ENCODE measurements at regions not wholly inside any gene's neighbourhood (a gene's known extent, or its start where the extent isn't known, plus 50 kb on each side); places are given as distances from the start of the nearest gene placed in this dataset.

- H3K9me2 ChIP-seq (ENCODE audit: insufficient read depth, low read length): no peaks in the 10 kb centered on the region
- intact Hi-C loops (cut with micrococcal nuclease; ENCODE audit: unreplicated experiment): no loop called here
- no peaks in the 10 kb centered on the region for H3K9me3 ChIP-seq (ENCODE audit: low read length)
- peak overlapping the region; percentile 17; the same call in 1 of the 2 replicates for H3K4me2 ChIP-seq (ENCODE audit: low read length)
- H3K36me3 ChIP-seq (ENCODE audit: insufficient read depth, low read length): no peaks in the 10 kb centered on the region
- H3K27ac ChIP-seq (ENCODE audit: low read depth, low read length, poor library complexity, severe bottlenecking): no peak overlapping the region
- TF ChIP-seq EZH2phosphoT487 (IDR thresholded peaks at IDR 0.05; ENCODE audit: borderline replicate concordance, low read depth, low read length) (no peak), CTCF (conservative IDR thresholded peaks at IDR 0.05; ENCODE audit: low read length) (no peak)
- DNase-seq (ENCODE audit: low spot score): peak; percentile 18
- POLR2A ChIA-PET: interaction anchor here (1.4 to 2.6 kb wide), 2 partner anchors 11 to 801 kb away, joined by 3 to 11 read pairs; no protein-coding TSS in a partner anchor
- peaks cover 16% of the 10 kb centered on the region for H3K4me1 ChIP-seq (ENCODE audit: insufficient read depth, low read length, poor library complexity, severe bottlenecking)
- BruUV-seq (replicated peaks): no TSS peak
- CTCF ChIA-PET (ENCODE audit: unreplicated experiment): no interaction called here
- no peak overlapping the region for H3K4me3 ChIP-seq (ENCODE audit: low read depth, low read length, poor library complexity, severe bottlenecking)
- H3K79me2 ChIP-seq (ENCODE audit: insufficient read depth, low read depth, low read length): no peaks in the 10 kb centered on the region
- H4K20me1 ChIP-seq (ENCODE audit: insufficient read depth, low read length): no peaks in the 10 kb centered on the region
- peak overlapping the region; percentile 17; the same call in 1 of the 2 replicates for H2AFZ ChIP-seq (ENCODE audit: low read length)
Observed at GRCh38 chr1:193473932-193474331, 287.5 kb upstream of the B3GALT2 start.

DNA sequence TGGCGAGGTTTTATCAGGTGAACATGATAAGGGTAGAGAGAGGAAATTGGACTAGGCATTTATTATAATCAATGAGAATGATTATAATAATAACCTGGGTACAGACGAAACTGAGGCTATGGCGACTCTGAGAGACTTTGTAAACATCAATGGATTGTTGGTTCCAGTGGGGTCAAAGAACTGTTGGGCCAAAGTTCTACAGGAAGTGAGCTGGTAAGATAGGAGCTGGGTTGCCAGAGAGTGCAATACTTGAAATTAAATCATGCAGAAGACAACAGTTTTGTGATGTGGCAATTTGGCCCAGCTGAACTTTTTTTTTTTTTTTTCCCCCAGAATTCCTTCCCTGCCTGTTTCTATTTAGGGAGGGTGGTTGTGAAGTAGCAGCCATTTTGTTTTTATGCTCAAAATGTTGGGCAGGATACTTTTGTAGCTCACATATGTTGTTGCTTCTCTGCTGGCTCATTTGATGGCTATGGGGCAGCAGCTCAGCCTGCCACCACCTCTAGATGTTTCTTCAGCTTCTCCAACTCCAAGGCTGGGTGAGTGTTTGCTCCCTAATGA lies 286.5 kb upstream of the B3GALT2 start:
- Histone ChIP-seq H3K9me2 (ENCODE audit: insufficient read depth, low read length) (no peaks in the 10 kb centered on the region), H4K20me1 (ENCODE audit: insufficient read depth, low read length) (no peaks in the 10 kb centered on the region), H2AFZ (ENCODE audit: low read length) (no peak overlapping the region), H3K36me3 (ENCODE audit: insufficient read depth, low read length) (no peaks in the 10 kb centered on the region), H3K4me3 (ENCODE audit: low read depth, low read length, poor library complexity, severe bottlenecking) (no peak overlapping the region), H3K27ac (ENCODE audit: low read depth, low read length, poor library complexity, severe bottlenecking) (no peak overlapping the region), H3K9me3 (ENCODE audit: low read length) (no peaks in the 10 kb centered on the region), H3K4me2 (ENCODE audit: low read length) (no peak overlapping the region), H3K79me2 (ENCODE audit: insufficient read depth, low read depth, low read length) (no peaks in the 10 kb centered on the region), H3K4me1 (ENCODE audit: insufficient read depth, low read length, poor library complexity, severe bottlenecking) (peaks cover 13% of the 10 kb centered on the region)
- BruUV-seq (replicated peaks): no TSS peak
- no peak for TF ChIP-seq CTCF (conservative IDR thresholded peaks at IDR 0.05; ENCODE audit: low read length)
- TF ChIP-seq EZH2phosphoT487 (IDR thresholded peaks at IDR 0.05; ENCODE audit: borderline replicate concordance, low read depth, low read length): no peak
- DNase-seq (ENCODE audit: low spot score): no peak
- POLR2A ChIA-PET: interaction anchor here (0.6 to 2.6 kb wide), 5 partner anchors 10 to 226 kb away, joined by 3 to 11 read pairs (median 4); no protein-coding TSS in a partner anchor
- CTCF ChIA-PET (ENCODE audit: unreplicated experiment): no interaction called here
- intact Hi-C loops (cut with micrococcal nuclease; ENCODE audit: unreplicated experiment): no loop called here

DNA sequence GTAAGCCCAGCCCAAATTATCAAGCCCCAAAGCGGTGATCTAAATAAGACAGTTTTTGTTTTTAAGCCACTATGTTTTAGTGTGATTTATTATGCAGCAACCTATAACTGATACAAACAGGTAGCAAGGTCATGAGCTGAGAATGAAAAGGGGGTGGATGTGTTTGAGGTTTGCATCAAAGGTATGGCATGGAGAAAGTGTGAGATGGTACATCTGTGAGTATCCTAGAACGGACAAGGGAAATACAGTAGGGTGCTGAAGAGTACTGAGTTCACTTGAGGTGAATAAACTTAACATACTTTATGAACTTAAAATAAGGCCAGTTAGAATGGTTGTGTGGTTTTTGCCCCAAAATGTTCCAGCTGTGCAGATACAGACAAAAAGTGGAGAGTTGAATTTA lies 286.0 kb upstream of the B3GALT2 start:
- Histone ChIP-seq H3K79me2 (ENCODE audit: insufficient read depth, low read depth, low read length) (no peaks in the 10 kb centered on the region), H3K4me2 (ENCODE audit: low read length) (no peak overlapping the region), H3K9me2 (ENCODE audit: insufficient read depth, low read length) (no peaks in the 10 kb centered on the region), H3K27ac (ENCODE audit: low read depth, low read length, poor library complexity, severe bottlenecking) (no peak overlapping the region), H3K4me3 (ENCODE audit: low read depth, low read length, poor library complexity, severe bottlenecking) (no peak overlapping the region), H4K20me1 (ENCODE audit: insufficient read depth, low read length) (no peaks in the 10 kb centered on the region), H3K9me3 (ENCODE audit: low read length) (no peaks in the 10 kb centered on the region), H2AFZ (ENCODE audit: low read length) (0 out of 2 replicates have a peak overlapping the region, but pooled peaks have one; percentile 28), H3K36me3 (ENCODE audit: insufficient read depth, low read length) (no peaks in the 10 kb centered on the region), H3K4me1 (ENCODE audit: insufficient read depth, low read length, poor library complexity, severe bottlenecking) (peaks cover 13% of the 10 kb centered on the region)
- intact Hi-C loops (cut with micrococcal nuclease; ENCODE audit: unreplicated experiment): no loop called here
- ChIA-PET CTCF (ENCODE audit: unreplicated experiment) (no interaction called here), POLR2A (interaction anchor here (1.2 to 2.6 kb wide), 3 partner anchors 10 to 22 kb away, joined by 4 to 11 read pairs (median 6); no protein-coding TSS in a partner anchor)
- no TSS peak for BruUV-seq (replicated peaks)
- no peak for TF ChIP-seq CTCF (conservative IDR thresholded peaks at IDR 0.05; ENCODE audit: low read length)
- no peak for TF ChIP-seq EZH2phosphoT487 (IDR thresholded peaks at IDR 0.05; ENCODE audit: borderline replicate concordance, low read depth, low read length)
- no peak for DNase-seq (ENCODE audit: low spot score)
